Psoas muscle (tissue), 7 donors: ENCODE measurements at regions not wholly inside any gene's neighbourhood (a gene's known extent, or its start where the extent isn't known, plus 50 kb on each side); places are given as distances from the start of the nearest gene placed in this dataset.

Experiments used
- ATAC-seq, 4 donors: fragments of 200-7000 bp; cut with Tn5 transposase; one replicate each; pipeline ENCODE4 v1.9.1; 2020; ENCODE audit warnings: moderate library complexity in 3 of 4, mild to moderate bottlenecking in 2 of 4
- DNase-seq, 2 donors: peaks; one replicate each; pipeline ENCODE4 v3.0.0-alpha.2; 2020
- H3K27ac ChIP-seq: fragments of 200-600 bp; one replicate; pipeline ENCODE4 v1.8.0; 2022
- H3K27me3 ChIP-seq, 3 donors: fragments of 200-600 bp in 1 of 3; one replicate each; pipeline versions ENCODE4 v1.6.1 to v1.8.0; 2013 to 2022; ENCODE audit warnings: low read length in 2 of 3, mild to moderate bottlenecking in 2 of 3, moderate library complexity in 1 of 3; ENCODE audit not compliant: insufficient read depth in 3 of 3
- H3K36me3 ChIP-seq, 2 donors: fragments of 200-600 bp in 1 of 2; one replicate each; pipeline versions ENCODE4 v1.6.1 to v1.8.0; 2013 to 2022; ENCODE audit warnings: low read depth in 1 of 2, mild to moderate bottlenecking in 1 of 2, moderate library complexity in 1 of 2; ENCODE audit not compliant: insufficient read depth in 1 of 2
- H3K4me1 ChIP-seq: fragments of 200-600 bp; one replicate; pipeline ENCODE4 v1.8.0; 2022
- H3K4me3 ChIP-seq: fragments of 200-600 bp; one replicate; pipeline ENCODE4 v1.8.0; 2022; ENCODE audit warnings: mild to moderate bottlenecking
- H3K9me3 ChIP-seq: fragments of 200-600 bp; one replicate; pipeline ENCODE4 v1.8.0; 2022
- CTCF ChIP-seq: fragments of 200-600 bp; IDR thresholded peaks from one replicate; pipeline ENCODE4 v1.8.0; 2022; ENCODE audit warnings: antibody characterized with exemption
- WGBS, 3 donors: extraction: QIAGEN DNeasy Blood & Tissue Kit; methylation state at CpG; one replicate each; pipeline versions ENCODE4 v1.1.6 to v1.1.7; 2013; 5-methylcytosine and 5-hydroxymethylcytosine counted together
- intact Hi-C, 2 donors: fragments of 100-400 bp; cut with DNase I; formaldehyde crosslinking; loops; one replicate each; pipeline versions ENCODE4 v1.11.0 to v1.14.2; 2022
- donor health status: healthy with polysubstance abuse.
- donor health status: DM: no; HTN: no; CAD: no; lungs with moderate emphysema.
- donor health status: Bipolar disorder and iron deficiency.
- donor health status: healthy.
- donor health status: DM: yes; HTN: yes; CAD: no.
- donor health status: DM: no; HTN: no; CAD: no.
- donor health status: DM: yes; HTN: yes; CAD: no.

- no peak for TF ChIP-seq CTCF
- 81 to 94% (median 94%) methylated on average over 4 of the region's 4 CpGs for WGBS, 3 donors
- no peak overlapping the region for H3K27ac ChIP-seq
- DNase-seq (no peak), ATAC-seq (no peak)
- no peaks in the 10 kb centered on the region for H3K36me3 ChIP-seq
- peaks cover 0 to 8% (median 0%) of the 10 kb centered on the region in 3 donors for H3K27me3 ChIP-seq
- peaks cover 3% of the 10 kb centered on the region for H3K4me1 ChIP-seq
- intact Hi-C loops = no loop called here
- H3K9me3 ChIP-seq = no peaks in the 10 kb centered on the region
- H3K4me3 ChIP-seq = no peak overlapping the region
These were observed 55.5 kb downstream of the MID1IP1 start for GRCh38 chrX:38856670-38857265.

GRCh38 chrX:38857736-38858523 lies 56.7 kb downstream of the MID1IP1 start:
- H3K4me3 ChIP-seq = no peak overlapping the region
- intact Hi-C loops = no loop called here
- H3K27ac ChIP-seq = no peak overlapping the region
- no peak for TF ChIP-seq CTCF
- H3K36me3 ChIP-seq = no peaks in the 10 kb centered on the region
- H3K4me1 ChIP-seq = peaks cover 3% of the 10 kb centered on the region
- ATAC-seq (no peak), DNase-seq (no peak)
- 62 to 80% (median 71%) methylated on average over 5 of the region's 5 CpGs for WGBS, 3 donors
- peaks cover 0 to 12% (median 0%) of the 10 kb centered on the region in 3 donors for H3K27me3 ChIP-seq
- no peaks in the 10 kb centered on the region for H3K9me3 ChIP-seq

- Histone ChIP-seq H3K27ac (no peak overlapping the region), H3K9me3 (no peaks in the 10 kb centered on the region), H3K27me3 (peaks cover 0 to 13% (median 0%) of the 10 kb centered on the region in 3 donors), H3K36me3 (no peaks in the 10 kb centered on the region), H3K4me3 (no peak overlapping the region), H3K4me1 (peaks cover 3% of the 10 kb centered on the region)
- ATAC-seq (no peak), DNase-seq (no peak)
- intact Hi-C loops = no loop called here
- TF ChIP-seq CTCF = no peak
These were observed 58.3 kb downstream of the MID1IP1 start for GRCh38 chrX:38859602-38860001.

- peaks cover under 1% of the 10 kb centered on the region for H3K4me1 ChIP-seq
- H3K36me3 ChIP-seq = no peaks in the 10 kb centered on the region
- H3K9me3 ChIP-seq = no peaks in the 10 kb centered on the region
- 88 to 96% (median 96%) methylated on average over 4 of the region's 4 CpGs for WGBS, 3 donors
- no peak overlapping the region for H3K27ac ChIP-seq
- no peak for DNase-seq
- intact Hi-C loops = no loop called here
- H3K4me3 ChIP-seq = no peak overlapping the region
- no peak for ATAC-seq
- H3K27me3 ChIP-seq = peaks cover 0 to 13% (median 0%) of the 10 kb centered on the region in 3 donors
- no peak for TF ChIP-seq CTCF
These were observed 59.1 kb downstream of the MID1IP1 start for GRCh38 chrX:38860106-38861013.
